SK-N-SH (cell line): ENCODE measurements at regions not wholly inside any gene's neighbourhood (a gene's known extent, or its start where the extent isn't known, plus 50 kb on each side); places are given as distances from the start of the nearest gene placed in this dataset.

Experiments
- EZH2phosphoT487 ChIP-seq: fragments of 200-600 bp; sonication (generic); IDR thresholded peaks from 2 replicates; pipeline ENCODE4 v1.6.1; 2017; ENCODE audit warnings: low read depth, mixed run types, mild to moderate bottlenecking, antibody characterized with exemption, moderate library complexity, borderline replicate concordance
- FOXJ3 ChIP-seq: sonication (generic); formaldehyde crosslinking; IDR thresholded peaks from 2 replicates; pipeline ENCODE4 v1.5.1; 2020; ENCODE audit warnings: mild to moderate bottlenecking, missing genetic modification reagents
- GABPA ChIP-seq: IDR thresholded peaks from 2 replicates; pipeline ENCODE4 v1.4.0; 2012; ENCODE audit warnings: low read depth, mild to moderate bottlenecking
- GATA2 ChIP-seq: sonication (generic); formaldehyde crosslinking; IDR thresholded peaks from 2 replicates; pipeline ENCODE4 v1.5.0; 2020; ENCODE audit warnings: mild to moderate bottlenecking, missing genetic modification reagents
- POLR2AphosphoS5 ChIP-seq: IDR thresholded peaks from 2 replicates; pipeline ENCODE4 v1.6.1; 2012; ENCODE audit warnings: low read depth, low read length
- RFX5 ChIP-seq: IDR thresholded peaks from 2 replicates; pipeline ENCODE4 v1.6.1; 2012; ENCODE audit warnings: mild to moderate bottlenecking, improper control_type of control experiment, low read length
- SIN3A ChIP-seq: IDR thresholded peaks from 2 replicates; pipeline ENCODE4 v1.6.1; 2012; ENCODE audit warnings: low read depth, mild to moderate bottlenecking, low read length, moderate library complexity, borderline replicate concordance
- TAF1 ChIP-seq: IDR thresholded peaks from 2 replicates; pipeline ENCODE4 v1.6.1; 2012; ENCODE audit warnings: low read depth, mild to moderate bottlenecking, low read length, moderate library complexity, borderline replicate concordance
- TEAD4 ChIP-seq: IDR thresholded peaks from 2 replicates; pipeline ENCODE4 v1.4.0; 2012; ENCODE audit warnings: mild to moderate bottlenecking, borderline replicate concordance; ENCODE audit not compliant: insufficient read depth
- TF ChIP-seq, protein P1 (sequence below): fragments of 200-600 bp; sonication (generic); IDR thresholded peaks from 2 replicates; pipeline ENCODE4 v1.6.1; 2017; ENCODE audit warnings: antibody characterized with exemption, mild to moderate bottlenecking, moderate library complexity
- TF ChIP-seq, protein P2 (sequence below): fragments of 150-350 bp; IDR thresholded peaks from 2 replicates; pipeline ENCODE4 v1.6.1; 2017; ENCODE audit warnings: antibody characterized with exemption, low read length, low read depth, borderline replicate concordance

DNA sequence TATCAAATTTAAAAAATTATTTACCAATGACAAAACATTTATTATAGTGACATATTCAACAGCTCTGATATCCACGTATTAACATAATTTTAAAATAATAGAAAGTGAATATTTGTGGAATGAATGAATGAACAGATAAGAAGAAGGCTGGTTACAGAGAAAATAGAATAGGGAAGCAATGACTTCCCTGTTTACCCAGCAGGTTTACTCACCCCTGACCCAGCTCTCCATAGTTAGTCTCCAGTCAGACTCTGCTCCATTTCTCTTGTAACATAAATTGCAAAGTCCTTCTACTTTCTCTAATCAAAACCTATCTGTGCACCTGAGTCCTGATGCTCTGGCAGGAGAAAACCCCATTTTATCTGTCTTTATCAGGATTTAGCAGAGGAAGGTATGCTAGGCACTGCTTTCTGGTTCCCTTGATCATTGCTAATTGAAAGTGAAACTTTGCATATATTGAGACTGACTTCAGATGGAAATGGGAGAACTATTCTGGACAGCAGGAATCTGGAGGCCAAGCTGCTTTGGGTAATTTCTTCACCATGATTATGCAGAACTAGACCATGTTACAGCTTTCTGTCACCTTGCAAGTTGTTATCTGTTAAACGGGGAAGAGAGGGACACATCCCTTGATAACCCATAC is 363.0 kb downstream of the FAT4 start:
- TF ChIP-seq, protein P1, sequence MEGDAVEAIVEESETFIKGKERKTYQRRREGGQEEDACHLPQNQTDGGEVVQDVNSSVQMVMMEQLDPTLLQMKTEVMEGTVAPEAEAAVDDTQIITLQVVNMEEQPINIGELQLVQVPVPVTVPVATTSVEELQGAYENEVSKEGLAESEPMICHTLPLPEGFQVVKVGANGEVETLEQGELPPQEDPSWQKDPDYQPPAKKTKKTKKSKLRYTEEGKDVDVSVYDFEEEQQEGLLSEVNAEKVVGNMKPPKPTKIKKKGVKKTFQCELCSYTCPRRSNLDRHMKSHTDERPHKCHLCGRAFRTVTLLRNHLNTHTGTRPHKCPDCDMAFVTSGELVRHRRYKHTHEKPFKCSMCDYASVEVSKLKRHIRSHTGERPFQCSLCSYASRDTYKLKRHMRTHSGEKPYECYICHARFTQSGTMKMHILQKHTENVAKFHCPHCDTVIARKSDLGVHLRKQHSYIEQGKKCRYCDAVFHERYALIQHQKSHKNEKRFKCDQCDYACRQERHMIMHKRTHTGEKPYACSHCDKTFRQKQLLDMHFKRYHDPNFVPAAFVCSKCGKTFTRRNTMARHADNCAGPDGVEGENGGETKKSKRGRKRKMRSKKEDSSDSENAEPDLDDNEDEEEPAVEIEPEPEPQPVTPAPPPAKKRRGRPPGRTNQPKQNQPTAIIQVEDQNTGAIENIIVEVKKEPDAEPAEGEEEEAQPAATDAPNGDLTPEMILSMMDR: no peak
- TF ChIP-seq RFX5 (no peak), POLR2AphosphoS5 (no peak), GABPA (no peak), FOXJ3 (no peak), TEAD4 (no peak), TAF1 (no peak), GATA2 (CRISPR knock-in tag) (no peak), SIN3A (no peak), EZH2phosphoT487 (no peak)
- TF ChIP-seq, protein P2, sequence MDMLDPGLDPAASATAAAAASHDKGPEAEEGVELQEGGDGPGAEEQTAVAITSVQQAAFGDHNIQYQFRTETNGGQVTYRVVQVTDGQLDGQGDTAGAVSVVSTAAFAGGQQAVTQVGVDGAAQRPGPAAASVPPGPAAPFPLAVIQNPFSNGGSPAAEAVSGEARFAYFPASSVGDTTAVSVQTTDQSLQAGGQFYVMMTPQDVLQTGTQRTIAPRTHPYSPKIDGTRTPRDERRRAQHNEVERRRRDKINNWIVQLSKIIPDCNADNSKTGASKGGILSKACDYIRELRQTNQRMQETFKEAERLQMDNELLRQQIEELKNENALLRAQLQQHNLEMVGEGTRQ: no peak
